Stimulated activated naive CD4-positive, alpha-beta T cell treated with Interleukin-2 at 50 U/mL for 16 hours (primary cell): ENCODE measurements at regions not wholly inside any gene's neighbourhood (a gene's known extent, or its start where the extent isn't known, plus 50 kb on each side); places are given as distances from the start of the nearest gene placed in this dataset.
"Not testable (repeated sequence)": the region's sequence is repeated elsewhere in the genome, so short reads cannot be mapped to it uniquely, and the experiment has no call there.

ENCODE experiments used
- DNase-seq: peaks from one replicate; lab custom pipeline; 2025; lab: John Stamatoyannopoulos, UW

DNA sequence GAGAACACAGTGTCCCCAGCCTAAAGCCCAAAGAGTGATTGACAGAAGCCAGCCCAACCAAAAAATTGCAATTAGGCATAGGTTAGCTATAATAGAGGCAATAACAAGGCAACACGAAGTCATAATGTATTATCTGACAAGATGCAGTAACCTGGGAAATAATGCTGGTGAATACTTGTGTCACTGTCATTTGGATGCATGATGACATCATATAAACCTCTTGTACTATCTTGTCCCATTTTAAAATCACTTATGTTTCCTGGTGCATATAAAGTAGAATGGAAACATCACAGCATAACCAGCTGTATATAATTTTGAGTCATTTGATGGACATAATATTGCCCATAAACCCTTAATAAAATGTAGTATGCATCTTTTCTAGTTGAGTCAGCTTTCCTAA is 1138.3 kb upstream of the LRRTM3 start:
- no peak for DNase-seq

DNA sequence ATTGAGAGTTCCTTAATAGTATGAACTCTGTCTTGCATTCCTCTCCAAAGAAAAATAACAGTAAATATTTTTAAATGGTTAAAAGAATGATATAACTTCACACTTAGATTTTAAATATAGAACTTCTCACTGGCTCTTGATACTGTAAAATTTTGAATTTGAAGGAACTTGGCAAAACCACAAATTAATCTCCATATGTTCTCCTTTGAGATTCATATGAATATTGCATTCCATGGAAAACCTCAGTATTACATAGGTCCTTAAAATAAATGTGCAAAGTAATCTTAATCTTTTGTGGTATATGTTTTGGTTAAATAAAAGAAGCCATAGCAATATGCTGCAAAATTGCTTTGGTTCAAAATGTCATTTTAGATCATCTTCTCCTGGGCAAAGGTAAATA is 1137.6 kb upstream of the LRRTM3 start:
- no peak for DNase-seq

DNA sequence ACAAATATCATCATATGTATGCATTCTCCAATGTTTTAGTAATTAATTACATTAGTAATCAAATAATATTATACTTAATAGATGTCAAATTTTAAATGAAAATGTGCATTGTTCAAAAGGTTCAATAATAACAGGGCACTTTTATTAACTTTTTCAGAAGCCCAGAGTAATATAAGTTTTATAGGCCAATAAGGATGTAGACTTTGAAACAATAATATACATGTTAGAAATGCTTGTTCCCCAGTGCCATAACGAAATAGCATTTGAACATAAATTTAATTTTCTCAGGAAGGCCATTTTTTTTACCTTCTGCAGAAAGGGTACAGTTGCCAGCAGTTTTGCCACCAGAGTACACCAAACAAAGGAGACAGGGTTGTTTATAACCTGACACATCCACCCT is 1133.9 kb upstream of the LRRTM3 start:
- DNase-seq, result no peak

DNA sequence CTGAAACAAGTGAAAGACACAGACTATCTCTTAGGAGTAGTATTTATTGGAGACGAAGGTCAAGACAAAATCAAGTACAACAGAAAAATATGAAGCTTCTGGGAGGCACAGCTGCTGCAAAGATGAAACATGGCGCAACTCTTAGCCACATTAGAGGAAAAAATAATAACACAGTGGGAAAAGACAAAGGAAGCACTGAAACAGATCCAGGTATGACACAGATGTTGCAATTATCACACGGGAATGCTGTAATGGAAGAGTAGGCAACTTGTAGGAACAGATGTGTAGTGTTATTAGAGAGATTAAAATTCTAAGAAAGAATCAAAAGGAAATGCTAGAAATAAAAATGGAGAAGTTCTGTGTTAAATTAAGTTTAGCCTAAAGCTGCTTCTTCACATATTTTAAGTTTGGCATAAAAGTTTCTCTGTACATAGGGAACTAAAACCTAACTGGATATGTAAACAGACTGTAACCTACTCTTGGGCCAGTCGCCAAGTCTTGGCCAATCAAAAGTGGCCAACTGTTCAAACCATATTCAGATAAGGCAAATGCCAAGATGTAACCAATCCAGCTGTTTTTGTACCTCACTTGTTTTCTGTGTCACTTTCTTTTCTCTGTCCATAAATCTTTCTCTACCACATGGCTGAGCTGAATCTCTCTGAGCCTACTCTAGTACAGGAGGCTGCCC is 1132.0 kb upstream of the LRRTM3 start:
- no peak for DNase-seq

DNA sequence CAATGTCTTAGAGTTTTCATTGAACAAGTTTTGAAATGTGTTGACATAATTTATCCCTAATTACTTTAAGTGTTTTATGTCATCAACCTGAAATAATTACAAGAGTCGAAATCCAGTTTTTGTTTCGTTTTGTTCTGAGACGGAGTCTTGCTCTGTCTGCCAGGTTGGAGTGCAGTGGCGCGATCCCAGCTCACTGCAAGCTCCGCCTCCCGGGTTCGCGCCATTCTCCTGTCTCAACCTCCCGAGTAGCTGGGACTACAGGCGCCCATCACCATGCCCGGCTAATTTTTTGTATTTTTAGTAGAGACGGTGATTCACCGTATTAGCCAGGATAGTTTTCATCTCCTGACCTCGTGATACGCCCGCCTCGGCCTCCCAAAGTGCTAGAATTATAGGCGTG is 1131.0 kb upstream of the LRRTM3 start:
- not testable (repeated sequence) for DNase-seq

DNA sequence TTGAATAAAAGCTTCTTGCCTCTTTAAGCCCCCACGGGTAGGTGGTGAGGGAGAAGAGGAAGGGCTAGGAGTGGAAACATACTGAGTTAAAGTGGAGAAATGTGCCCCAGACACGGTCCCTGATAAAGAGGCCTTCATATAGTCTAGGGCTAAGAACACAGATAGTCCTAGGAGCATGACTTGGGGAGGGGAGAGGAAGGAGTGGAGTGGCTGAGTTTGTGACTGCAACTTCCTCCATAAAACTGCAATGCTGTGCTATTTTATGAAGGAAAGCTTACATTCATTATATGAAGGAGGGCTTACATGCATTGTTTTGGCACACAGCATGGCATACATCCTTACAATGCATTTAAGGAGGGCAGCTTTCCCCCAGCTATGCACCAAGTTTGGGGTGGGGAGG is 1129.4 kb upstream of the LRRTM3 start:
- no peak for DNase-seq

DNA sequence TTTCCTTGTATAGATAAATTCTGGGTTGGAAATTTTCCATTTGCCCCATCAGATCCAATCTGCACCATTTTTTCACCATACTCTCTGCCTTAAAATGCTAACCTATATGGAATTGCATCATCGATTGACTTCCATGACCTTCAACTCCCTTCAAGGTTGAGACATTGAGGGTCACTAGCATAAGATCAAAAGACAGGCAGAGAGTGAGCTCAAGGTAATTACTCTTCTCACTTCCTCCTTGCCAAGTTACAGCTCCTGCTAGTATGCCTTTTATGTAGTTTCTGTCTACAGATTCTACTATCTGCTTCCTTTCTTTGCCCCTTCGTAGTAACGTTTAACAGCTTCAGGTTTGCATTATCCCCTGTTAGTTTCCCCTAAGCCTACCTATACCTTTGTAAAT is 1127.7 kb upstream of the LRRTM3 start:
- DNase-seq, result no peak

DNA sequence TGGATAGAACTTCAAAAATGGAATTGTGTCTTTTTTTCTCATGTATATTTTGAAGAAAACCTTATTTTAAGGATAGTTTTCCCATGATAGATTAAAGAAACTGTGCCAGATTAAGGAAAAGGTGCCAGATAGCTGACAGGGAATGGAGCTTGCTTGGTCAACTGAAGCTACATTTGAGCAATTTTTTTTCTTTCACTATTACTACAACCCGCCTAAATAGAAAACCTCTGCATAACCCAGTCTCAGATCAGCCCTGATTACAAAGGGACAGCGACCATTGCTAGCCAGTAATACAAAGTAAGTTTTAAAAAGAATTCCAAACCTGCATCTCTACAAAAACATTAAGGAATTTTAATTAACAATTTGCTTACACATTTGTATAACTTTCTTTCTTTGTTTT is 1123.4 kb upstream of the LRRTM3 start:
- DNase-seq, result no peak

DNA sequence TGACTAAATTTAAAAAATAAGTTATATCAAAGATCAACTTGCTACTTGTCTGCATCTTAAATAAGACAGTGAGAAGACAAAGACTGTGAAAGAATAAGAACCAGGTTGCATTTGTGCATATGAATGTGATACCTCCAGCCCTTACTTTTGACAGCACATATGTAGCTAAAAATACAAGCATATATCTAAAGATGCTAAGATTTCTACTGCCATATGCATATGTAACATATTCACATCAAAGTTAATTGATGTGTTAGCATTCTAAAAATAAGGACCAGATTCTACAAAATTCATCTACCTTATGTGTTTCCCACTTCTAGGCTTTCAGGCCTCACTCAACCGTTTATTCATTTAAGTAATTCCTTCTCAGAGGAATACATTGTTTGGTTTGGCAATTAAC is 1120.3 kb upstream of the LRRTM3 start:
- no peak for DNase-seq

DNA sequence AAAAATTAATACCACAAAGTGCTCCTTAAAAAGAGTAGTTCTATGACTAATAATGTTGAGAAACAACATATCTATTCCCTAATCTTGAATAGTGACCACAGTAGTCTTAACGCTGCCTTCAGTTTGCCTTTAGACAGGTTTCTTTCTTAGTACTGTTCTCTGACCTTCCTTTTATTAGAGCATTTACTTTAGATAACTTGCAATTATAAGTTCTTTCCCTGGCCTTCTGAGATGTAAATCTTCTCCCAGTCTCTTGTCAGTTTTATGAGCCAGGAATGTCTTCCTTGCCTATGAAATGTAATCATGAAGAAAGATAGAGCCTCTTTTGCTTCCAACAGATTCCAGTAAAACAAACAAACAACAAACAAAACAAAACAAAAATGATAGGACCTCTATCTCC is 1119.8 kb upstream of the LRRTM3 start:
- no peak for DNase-seq

DNA sequence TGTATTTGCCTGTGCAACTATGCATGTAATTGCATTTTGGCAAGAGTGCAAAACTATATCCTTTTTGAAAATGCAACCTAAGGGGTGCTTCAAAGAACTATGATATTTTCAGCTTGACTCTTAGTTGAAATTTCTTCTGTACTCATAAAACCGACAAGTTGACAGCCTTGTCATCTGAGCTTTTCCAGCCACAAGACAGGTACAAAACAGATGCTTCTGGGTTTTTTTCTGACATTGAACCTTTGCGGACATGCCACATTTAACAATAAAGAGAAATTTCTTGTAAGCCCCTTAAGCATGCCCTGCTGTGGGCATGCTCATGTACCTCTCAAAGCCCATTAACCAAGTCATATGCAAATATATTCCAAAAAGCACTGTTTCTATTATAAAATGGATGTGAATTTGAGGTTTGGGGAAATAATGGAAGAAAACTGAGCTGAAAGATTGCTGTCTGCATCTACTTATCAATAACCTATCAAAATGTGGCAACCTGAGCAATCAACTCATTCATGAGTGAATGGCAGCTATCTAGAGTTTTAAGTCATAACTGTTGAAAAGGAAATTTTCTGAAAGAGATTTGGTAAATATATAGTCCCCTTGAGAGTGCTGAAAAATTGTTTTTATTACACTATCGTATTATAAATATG is 1117.0 kb upstream of the LRRTM3 start:
- no peak for DNase-seq

DNA sequence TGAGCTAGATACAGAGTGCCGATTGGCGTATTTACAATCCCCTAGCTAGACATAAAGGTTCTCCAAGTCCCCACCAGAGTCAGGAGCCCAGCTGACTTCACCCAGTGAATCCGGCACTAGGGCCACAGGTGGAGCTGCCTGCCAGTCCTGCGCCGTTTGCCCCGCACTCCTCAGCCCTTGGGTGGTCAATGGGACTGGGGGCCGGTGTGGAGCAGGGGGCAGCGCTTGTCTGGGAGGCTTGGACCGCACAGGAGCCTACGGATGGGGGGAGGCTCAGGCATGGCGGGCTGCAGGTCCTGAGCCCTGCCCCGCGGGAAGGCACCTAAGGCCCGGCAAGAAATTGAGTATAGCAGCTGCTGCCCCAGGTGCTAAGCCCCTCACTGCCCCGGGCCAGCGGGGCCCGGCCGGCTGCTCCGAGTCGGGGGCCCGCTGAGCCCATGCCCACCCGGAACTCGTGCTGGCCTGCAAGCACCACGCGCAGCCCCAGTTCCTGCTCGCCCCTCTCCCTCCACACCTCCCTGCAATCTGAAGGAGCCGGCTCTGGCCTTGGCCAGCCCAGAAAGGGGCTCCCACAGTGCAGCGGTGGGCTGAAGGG is 1113.8 kb upstream of the LRRTM3 start:
- no peak for DNase-seq

DNA sequence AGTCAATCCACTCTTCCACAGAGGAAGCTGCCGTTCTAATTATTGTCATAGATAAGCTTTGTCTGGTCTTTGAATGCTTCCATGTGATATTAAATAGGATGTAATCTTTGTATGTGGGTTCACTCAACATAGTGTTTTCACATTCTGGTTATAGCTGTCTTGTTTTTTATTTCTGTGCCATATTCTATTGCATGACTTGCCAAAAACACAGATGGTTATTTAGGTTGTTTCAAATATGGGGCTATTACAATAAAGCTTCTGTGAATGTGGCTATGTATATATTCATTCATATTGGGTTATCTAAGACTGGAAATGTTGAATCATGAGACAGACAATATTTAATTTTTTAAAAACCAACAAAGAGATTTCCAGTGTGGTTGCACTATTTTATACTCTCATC is 1109.3 kb upstream of the LRRTM3 start:
- DNase-seq, result no peak

DNA sequence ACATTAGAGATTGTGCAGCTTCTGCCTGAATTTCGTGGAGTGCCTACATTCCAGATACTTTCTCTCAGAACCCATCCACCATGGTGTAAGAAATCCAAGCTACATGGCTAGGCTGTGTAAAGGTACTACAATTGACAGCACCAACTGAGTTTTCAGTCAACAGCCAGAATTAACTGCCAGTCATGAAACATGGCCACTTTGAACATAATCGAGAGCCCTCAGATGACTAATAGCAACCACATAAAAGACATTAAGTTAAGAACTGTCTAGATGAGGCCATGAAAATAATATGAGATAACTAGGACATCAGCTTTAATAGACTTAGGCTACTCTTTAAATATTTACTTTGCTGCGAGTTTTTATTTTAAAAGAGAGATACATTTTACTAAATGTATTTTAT is 1106.8 kb upstream of the LRRTM3 start:
- DNase-seq, result no peak

DNA sequence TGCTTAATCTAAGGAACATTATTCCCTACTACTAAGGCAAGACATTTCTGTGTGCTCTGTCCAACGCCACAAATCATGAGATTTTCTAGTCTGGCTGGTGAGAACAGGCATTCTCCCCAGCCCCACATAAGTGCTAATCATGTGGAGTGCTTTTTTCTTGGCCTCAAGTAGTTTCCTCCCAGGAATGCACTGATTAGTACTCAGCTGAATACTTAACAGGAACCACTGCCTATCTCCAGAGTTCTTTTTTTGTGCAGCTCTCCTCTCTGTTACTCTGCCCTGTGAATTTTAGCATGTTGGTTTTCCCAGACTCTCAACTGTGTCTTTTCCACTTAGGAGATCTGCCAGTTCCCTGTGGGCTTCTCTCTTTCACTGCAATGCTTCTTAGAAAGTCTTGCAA is 1098.5 kb upstream of the LRRTM3 start:
- no peak for DNase-seq

DNA sequence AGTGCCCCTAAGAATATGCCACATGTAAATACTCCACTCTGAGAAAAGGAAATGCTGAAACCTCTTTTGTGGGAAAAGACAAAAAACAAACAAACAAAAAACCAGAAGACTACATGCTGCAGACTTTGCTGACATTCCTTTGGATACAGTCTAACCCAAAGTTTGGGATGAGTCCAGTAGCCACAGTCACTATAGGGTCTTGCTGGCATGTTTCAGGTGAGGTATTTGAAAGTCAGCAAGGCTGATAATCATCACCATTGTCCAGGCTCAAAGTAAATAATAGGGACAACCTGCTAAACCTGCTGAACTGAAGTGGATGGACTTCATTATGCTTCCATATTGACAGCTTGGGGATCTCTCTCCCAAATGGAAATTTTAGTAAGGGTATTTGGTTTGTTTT is 1087.0 kb upstream of the LRRTM3 start:
- DNase-seq, result no peak

DNA sequence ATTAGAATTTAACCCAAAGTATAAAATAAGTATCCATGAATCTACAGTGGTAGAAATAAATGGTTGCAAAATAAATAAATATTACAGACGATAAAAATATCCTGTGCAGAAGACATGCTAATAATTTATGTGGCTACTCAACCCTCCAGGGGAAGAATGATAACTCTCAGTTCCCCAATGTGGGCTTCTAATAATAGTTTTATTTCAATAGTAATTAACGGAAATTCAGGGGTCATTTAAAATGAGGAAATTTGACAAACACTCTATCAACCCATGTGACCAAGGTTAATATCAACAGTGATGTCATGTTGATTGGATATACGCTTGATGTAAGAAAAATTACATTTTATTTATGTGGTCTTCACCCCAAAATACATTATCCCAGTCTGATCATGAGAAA is 1082.6 kb upstream of the LRRTM3 start:
- no peak for DNase-seq

DNA sequence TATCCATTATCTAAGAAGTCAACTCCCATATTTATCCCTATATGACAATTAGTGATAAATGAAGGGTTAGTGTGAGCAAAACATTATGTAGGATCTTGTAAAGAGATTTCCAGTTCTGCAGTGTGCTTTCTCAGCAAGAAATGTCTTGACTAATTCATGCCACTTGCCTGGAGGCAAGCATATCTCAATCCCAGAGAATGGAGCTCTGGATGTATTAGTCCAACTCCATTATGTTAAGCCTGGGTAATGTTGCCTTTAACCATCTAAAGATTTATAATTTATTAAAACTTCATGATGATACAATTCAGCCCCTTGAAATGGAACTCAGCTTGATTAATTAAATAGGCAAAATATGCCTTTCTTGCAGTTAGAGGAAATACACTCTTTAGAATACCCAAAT is 1079.9 kb upstream of the LRRTM3 start:
- no peak for DNase-seq

DNA sequence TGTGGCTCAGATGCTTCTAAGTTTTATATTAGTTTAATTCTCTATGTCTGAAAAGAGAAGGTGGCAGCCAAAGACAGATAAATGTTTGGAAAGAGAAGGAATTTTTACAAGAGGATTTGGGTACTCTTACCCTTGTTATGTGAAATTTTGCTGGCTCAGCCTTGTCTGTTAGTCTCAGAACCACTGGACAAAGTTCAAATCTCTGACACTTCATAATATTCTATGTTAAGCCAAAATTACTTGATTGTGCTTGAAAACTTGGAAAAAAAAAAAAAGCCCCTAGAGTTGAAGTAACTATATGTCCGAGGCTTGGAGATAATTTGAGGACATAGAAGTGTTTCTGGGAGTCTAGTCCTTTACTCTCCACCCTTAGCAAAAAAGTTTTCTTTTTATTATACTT is 1079.3 kb upstream of the LRRTM3 start:
- DNase-seq, result no peak

DNA sequence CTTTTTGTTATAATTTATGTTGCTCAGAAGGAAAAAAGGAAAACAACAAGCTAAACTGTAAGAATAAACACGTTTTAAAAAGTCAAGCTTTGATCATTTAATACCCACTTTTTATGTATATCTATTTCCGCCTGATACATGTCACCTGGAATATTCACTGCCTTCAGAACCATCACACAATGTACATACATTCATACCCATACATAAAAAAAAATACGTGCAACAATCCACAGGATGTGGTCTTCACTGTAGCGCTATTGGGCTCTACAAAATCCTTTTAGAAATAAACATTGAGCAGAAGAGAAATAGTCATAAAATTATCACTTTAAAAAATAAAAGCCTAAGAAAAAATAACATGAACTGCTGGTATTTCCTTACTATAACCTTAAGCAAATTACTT is 1078.9 kb upstream of the LRRTM3 start:
- DNase-seq, result no peak

DNA sequence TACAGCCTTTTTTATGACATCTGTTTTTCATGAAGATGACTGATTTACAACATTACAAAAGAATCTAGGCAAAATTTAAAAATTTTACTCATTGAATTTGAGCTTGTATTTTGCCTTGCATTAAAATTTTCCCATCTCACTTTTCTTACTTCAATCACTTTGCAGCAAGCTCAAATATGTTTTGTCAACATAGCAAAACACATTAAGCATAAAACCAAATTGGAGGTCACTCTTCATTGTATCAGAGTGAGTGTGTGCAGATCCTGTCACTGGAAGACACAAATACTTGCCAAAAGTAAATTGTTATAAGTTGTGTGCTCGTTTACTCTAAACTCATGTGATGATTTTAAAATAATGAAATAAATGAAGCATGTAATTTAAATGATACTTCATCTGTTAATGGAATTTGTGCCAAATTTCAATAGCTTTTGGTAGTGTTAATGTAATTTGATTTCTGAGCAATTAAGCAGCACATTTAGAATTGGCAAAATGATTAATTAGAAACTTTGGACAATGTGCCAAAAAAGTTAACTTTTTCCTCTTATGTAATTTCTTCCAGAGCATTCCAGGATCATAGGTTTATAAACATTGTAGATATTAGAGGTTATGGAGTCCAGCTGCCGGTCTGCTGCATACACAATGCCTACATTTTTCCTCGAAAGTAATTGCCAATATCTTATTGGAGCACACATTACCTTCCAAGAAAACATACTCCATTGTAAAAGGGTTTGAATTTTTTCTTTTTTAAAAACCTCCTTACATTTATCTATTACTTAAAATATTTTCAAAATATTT is 1078.2 kb upstream of the LRRTM3 start:
- no peak for DNase-seq

DNA sequence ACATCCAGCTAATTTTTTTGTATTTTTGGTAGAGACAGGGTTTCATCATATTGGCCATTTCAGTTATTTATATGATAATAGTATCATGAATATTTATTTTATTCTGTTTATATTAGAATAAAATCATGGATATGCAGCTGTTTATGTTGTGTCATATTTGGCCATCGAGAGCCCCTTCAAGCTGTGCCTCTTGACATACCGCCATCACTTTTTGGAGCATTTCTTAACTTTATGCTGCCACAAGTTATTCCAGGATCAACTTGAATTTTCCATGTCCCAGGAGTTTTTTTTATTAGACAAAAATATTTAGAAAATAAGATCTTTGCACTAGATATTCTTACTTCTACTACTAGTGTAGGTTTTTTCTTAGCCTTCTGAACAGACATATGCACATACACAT is 1067.0 kb upstream of the LRRTM3 start:
- no peak for DNase-seq

DNA sequence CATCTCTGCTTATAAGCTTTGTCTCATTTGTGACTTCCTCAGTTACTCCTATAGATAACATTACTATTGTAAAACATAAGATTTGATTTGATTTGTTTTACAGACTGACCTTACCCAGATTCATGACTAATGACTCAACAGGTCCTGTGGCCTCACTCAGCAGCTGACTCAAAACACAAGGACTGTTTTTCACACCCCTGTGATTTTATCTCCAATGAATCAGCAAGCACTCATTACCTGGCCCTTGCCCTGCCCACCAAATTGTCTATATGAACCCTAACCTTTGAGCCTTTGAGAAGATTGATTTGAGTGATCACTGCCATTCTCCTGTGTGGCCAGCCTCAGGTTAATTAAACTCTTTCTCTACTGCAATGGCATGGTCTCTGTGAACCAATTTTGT is 1064.6 kb upstream of the LRRTM3 start:
- no peak for DNase-seq
